ENCODE measurements at regions not wholly inside any gene's neighbourhood (a gene's known extent, or its start where the extent isn't known, plus 50 kb on each side); places are given as distances from the start of the nearest gene placed in this dataset.
"Not testable (repeated sequence)": the region's sequence is repeated elsewhere in the genome, so short reads cannot be mapped to it uniquely, and the experiment has no call there.

- H3K4me3 ChIP-seq, result no peak overlapping the region
- no peaks in the 10 kb centered on the region for H3K27me3 ChIP-seq (replicated peaks)
- no peak overlapping the region for H3K27ac ChIP-seq
- H3K4me1 ChIP-seq (replicated peaks), result no peaks in the 10 kb centered on the region
- H3K9me3 ChIP-seq (replicated peaks), result no peaks in the 10 kb centered on the region
- no peak for DNase-seq (ENCODE audit: low read depth in 1 of 2, low spot score in 2 of 2)
- H3K36me3 ChIP-seq, result no peaks in the 10 kb centered on the region
These were observed 224.2 kb downstream of the BCHE start for GRCh38 chr3:165613014-165613413.

GRCh38 chr3:165607221-165607620, 230.0 kb downstream of the BCHE start:
- H3K27me3 ChIP-seq (replicated peaks), result no peaks in the 10 kb centered on the region
- no peaks in the 10 kb centered on the region for H3K9me3 ChIP-seq (replicated peaks)
- H3K27ac ChIP-seq, result no peak overlapping the region
- DNase-seq (ENCODE audit: low read depth in 1 of 2, low spot score in 2 of 2), result no peak
- H3K36me3 ChIP-seq, result no peaks in the 10 kb centered on the region
- no peaks in the 10 kb centered on the region for H3K4me1 ChIP-seq (replicated peaks)
- H3K4me3 ChIP-seq, result no peak overlapping the region

GRCh38 chr3:165603196-165603595, 234.0 kb downstream of the BCHE start:
- H3K4me3 ChIP-seq, result no peak overlapping the region
- DNase-seq (ENCODE audit: low read depth in 1 of 2, low spot score in 2 of 2), result no peak
- H3K27ac ChIP-seq, result no peak overlapping the region

GRCh38 chr3:165572566-165572965, 264.7 kb downstream of the BCHE start:
- not testable (repeated sequence) for H3K9me3 ChIP-seq (replicated peaks); H3K36me3 ChIP-seq; H3K27me3 ChIP-seq (replicated peaks); H3K27ac ChIP-seq; H3K4me1 ChIP-seq (replicated peaks); H3K4me3 ChIP-seq; DNase-seq (ENCODE audit: low read depth in 1 of 2, low spot score in 2 of 2)

More at GRCh38 chr3:165603196-165603595, 234.0 kb downstream of the BCHE start:
- H3K4me1 ChIP-seq (replicated peaks), result peaks cover 4% of the 10 kb centered on the region; the same call in 1 of the 2 replicates
- H3K27me3 ChIP-seq (replicated peaks), result no peaks in the 10 kb centered on the region
- no peaks in the 10 kb centered on the region for H3K36me3 ChIP-seq
- no peaks in the 10 kb centered on the region for H3K9me3 ChIP-seq (replicated peaks)

GRCh38 chr3:165568907-165569462, 268.2 kb downstream of the BCHE start:
- H3K27ac ChIP-seq, result no peak overlapping the region
- no peak for DNase-seq (ENCODE audit: low read depth in 1 of 2, low spot score in 2 of 2)
- H3K36me3 ChIP-seq, result no peaks in the 10 kb centered on the region
- no peaks in the 10 kb centered on the region for H3K9me3 ChIP-seq (replicated peaks)
- H3K4me1 ChIP-seq (replicated peaks), result no peaks in the 10 kb centered on the region
- no peak overlapping the region for H3K4me3 ChIP-seq
- H3K27me3 ChIP-seq (replicated peaks), result no peaks in the 10 kb centered on the region

- Histone ChIP-seq H3K4me1 (replicated peaks) (no peaks in the 10 kb centered on the region), H3K9me3 (replicated peaks) (no peaks in the 10 kb centered on the region), H3K36me3 (no peaks in the 10 kb centered on the region), H3K27me3 (replicated peaks) (no peaks in the 10 kb centered on the region), H3K27ac (no peak overlapping the region), H3K4me3 (no peak overlapping the region)
- DNase-seq (ENCODE audit: low read depth in 1 of 2, low spot score in 2 of 2), result no peak
These were observed 281.4 kb downstream of the BCHE start for GRCh38 chr3:165555785-165556184.

- DNase-seq (ENCODE audit: low read depth in 1 of 2, low spot score in 2 of 2), result no peak
- H3K9me3 ChIP-seq (replicated peaks), result no peaks in the 10 kb centered on the region
- no peaks in the 10 kb centered on the region for H3K36me3 ChIP-seq
- no peaks in the 10 kb centered on the region for H3K27me3 ChIP-seq (replicated peaks)
- H3K27ac ChIP-seq, result no peak overlapping the region
- H3K4me1 ChIP-seq (replicated peaks), result no peaks in the 10 kb centered on the region
- no peak overlapping the region for H3K4me3 ChIP-seq
These were observed 283.9 kb downstream of the BCHE start for GRCh38 chr3:165553371-165553770.

- DNase-seq (ENCODE audit: low read depth in 1 of 2, low spot score in 2 of 2), result no peak
- Histone ChIP-seq H3K9me3 (replicated peaks) (no peaks in the 10 kb centered on the region), H3K4me1 (replicated peaks) (no peaks in the 10 kb centered on the region), H3K27ac (no peak overlapping the region), H3K27me3 (replicated peaks) (no peaks in the 10 kb centered on the region), H3K4me3 (no peak overlapping the region), H3K36me3 (no peaks in the 10 kb centered on the region)
These were observed 287.6 kb downstream of the BCHE start for GRCh38 chr3:165549665-165550064.

- no peak for DNase-seq (ENCODE audit: low read depth in 1 of 2, low spot score in 2 of 2)
- H3K4me1 ChIP-seq (replicated peaks), result no peaks in the 10 kb centered on the region
- H3K27me3 ChIP-seq (replicated peaks), result no peaks in the 10 kb centered on the region
- H3K36me3 ChIP-seq, result no peaks in the 10 kb centered on the region
- no peak overlapping the region for H3K4me3 ChIP-seq
- H3K27ac ChIP-seq, result no peak overlapping the region
- H3K9me3 ChIP-seq (replicated peaks), result no peaks in the 10 kb centered on the region
These were observed 288.2 kb downstream of the BCHE start for GRCh38 chr3:165549037-165549436.

- Histone ChIP-seq H3K4me1 (replicated peaks) (no peaks in the 10 kb centered on the region), H3K9me3 (replicated peaks) (no peaks in the 10 kb centered on the region), H3K27ac (no peak overlapping the region), H3K36me3 (no peaks in the 10 kb centered on the region), H3K27me3 (replicated peaks) (no peaks in the 10 kb centered on the region), H3K4me3 (no peak overlapping the region)
- no peak for DNase-seq (ENCODE audit: low read depth in 1 of 2, low spot score in 2 of 2)
These were observed 292.2 kb downstream of the BCHE start for GRCh38 chr3:165545059-165545458.

GRCh38 chr3:165544432-165544831, 292.8 kb downstream of the BCHE start:
- Histone ChIP-seq H3K27me3 (replicated peaks) (no peaks in the 10 kb centered on the region), H3K27ac (no peak overlapping the region), H3K4me3 (no peak overlapping the region), H3K9me3 (replicated peaks) (no peaks in the 10 kb centered on the region), H3K4me1 (replicated peaks) (no peaks in the 10 kb centered on the region), H3K36me3 (no peaks in the 10 kb centered on the region)
- DNase-seq (ENCODE audit: low read depth in 1 of 2, low spot score in 2 of 2), result no peak

GRCh38 chr3:165538166-165538565, 299.1 kb downstream of the BCHE start:
- H3K36me3 ChIP-seq, result no peaks in the 10 kb centered on the region
- no peaks in the 10 kb centered on the region for H3K4me1 ChIP-seq (replicated peaks)
- no peaks in the 10 kb centered on the region for H3K27me3 ChIP-seq (replicated peaks)
- DNase-seq (ENCODE audit: low read depth in 1 of 2, low spot score in 2 of 2), result no peak
- H3K4me3 ChIP-seq, result no peak overlapping the region
- no peaks in the 10 kb centered on the region for H3K9me3 ChIP-seq (replicated peaks)
- no peak overlapping the region for H3K27ac ChIP-seq

GRCh38 chr3:165532851-165533250, 304.4 kb downstream of the BCHE start:
- Histone ChIP-seq H3K4me3 (no peak overlapping the region), H3K9me3 (replicated peaks) (no peaks in the 10 kb centered on the region), H3K27me3 (replicated peaks) (no peaks in the 10 kb centered on the region), H3K27ac (no peak overlapping the region), H3K4me1 (replicated peaks) (no peaks in the 10 kb centered on the region), H3K36me3 (no peaks in the 10 kb centered on the region)
- DNase-seq (ENCODE audit: low read depth in 1 of 2, low spot score in 2 of 2), result no peak

GRCh38 chr3:165529451-165529850, 307.8 kb downstream of the BCHE start:
- Histone ChIP-seq H3K4me1 (replicated peaks) (no peaks in the 10 kb centered on the region), H3K36me3 (no peaks in the 10 kb centered on the region), H3K27ac (no peak overlapping the region), H3K27me3 (replicated peaks) (no peaks in the 10 kb centered on the region), H3K4me3 (no peak overlapping the region), H3K9me3 (replicated peaks) (no peaks in the 10 kb centered on the region)
- no peak for DNase-seq (ENCODE audit: low read depth in 1 of 2, low spot score in 2 of 2)

GRCh38 chr3:165526367-165526766, 310.9 kb downstream of the BCHE start:
- no peak for DNase-seq (ENCODE audit: low read depth in 1 of 2, low spot score in 2 of 2)
- H3K4me3 ChIP-seq, result no peak overlapping the region
- H3K27me3 ChIP-seq (replicated peaks), result no peaks in the 10 kb centered on the region
- H3K36me3 ChIP-seq, result no peaks in the 10 kb centered on the region
- no peaks in the 10 kb centered on the region for H3K4me1 ChIP-seq (replicated peaks)
- no peaks in the 10 kb centered on the region for H3K9me3 ChIP-seq (replicated peaks)
- H3K27ac ChIP-seq, result no peak overlapping the region
